Esophagus muscularis mucosa (tissue), 3 donors: ENCODE measurements at regions not wholly inside any gene's neighbourhood (a gene's known extent, or its start where the extent isn't known, plus 50 kb on each side); places are given as distances from the start of the nearest gene placed in this dataset.

ENCODE experiments used
- EP300 ChIP-seq: sonication (generic); formaldehyde crosslinking; IDR thresholded peaks from one replicate; pipeline ENCODE4 v1.6.1; 2017; ENCODE audit warnings: antibody characterized with exemption
- TF ChIP-seq, protein P1 (sequence below), 3 experiments: fragments of 200-600 bp in 2 of 3; fragments of 450-650 bp in 1 of 3; sonication (generic) in 2 of 3; IDR thresholded peaks; one replicate each; pipeline ENCODE4 v1.5.1; 2017 to 2019; ENCODE audit warnings: antibody characterized with exemption in 3 of 3, mild to moderate bottlenecking in 2 of 3, moderate library complexity in 1 of 3

DNA sequence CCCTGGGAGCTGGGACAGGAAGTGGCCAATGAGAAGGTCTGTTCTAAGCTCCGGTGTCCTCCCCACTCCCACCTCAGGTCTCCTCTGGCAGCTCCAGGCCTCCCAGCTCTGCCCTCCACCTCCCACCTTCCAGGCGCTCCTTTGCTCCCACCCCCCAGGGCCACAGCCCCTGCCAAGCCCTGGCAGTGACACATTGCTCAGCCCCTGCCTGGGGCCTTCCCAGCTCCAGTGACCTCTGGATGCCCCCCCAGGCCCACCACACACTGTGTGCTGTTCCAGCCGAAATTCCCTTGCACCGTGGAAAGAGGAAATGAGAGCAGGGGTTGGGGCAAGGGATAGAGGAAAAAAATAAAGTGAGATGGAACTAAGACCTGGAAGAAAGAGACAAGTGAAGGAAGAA, 289.6 kb downstream of the CYP26B1 start:
- TF ChIP-seq, protein P1, sequence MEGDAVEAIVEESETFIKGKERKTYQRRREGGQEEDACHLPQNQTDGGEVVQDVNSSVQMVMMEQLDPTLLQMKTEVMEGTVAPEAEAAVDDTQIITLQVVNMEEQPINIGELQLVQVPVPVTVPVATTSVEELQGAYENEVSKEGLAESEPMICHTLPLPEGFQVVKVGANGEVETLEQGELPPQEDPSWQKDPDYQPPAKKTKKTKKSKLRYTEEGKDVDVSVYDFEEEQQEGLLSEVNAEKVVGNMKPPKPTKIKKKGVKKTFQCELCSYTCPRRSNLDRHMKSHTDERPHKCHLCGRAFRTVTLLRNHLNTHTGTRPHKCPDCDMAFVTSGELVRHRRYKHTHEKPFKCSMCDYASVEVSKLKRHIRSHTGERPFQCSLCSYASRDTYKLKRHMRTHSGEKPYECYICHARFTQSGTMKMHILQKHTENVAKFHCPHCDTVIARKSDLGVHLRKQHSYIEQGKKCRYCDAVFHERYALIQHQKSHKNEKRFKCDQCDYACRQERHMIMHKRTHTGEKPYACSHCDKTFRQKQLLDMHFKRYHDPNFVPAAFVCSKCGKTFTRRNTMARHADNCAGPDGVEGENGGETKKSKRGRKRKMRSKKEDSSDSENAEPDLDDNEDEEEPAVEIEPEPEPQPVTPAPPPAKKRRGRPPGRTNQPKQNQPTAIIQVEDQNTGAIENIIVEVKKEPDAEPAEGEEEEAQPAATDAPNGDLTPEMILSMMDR (IDR thresholded peaks at IDR 0.05), result no peak
- no peak for TF ChIP-seq EP300
